Esophagus squamous epithelium (tissue), 4 donors: ENCODE measurements at regions not wholly inside any gene's neighbourhood (a gene's known extent, or its start where the extent isn't known, plus 50 kb on each side); places are given as distances from the start of the nearest gene placed in this dataset.

Experiments used
- POLR2A ChIP-seq, 4 donors: fragments of 450-650 bp; IDR thresholded peaks; one replicate each; pipeline ENCODE4 v1.6.1; 2017; ENCODE audit warnings: antibody characterized with exemption in 4 of 4, mild to moderate bottlenecking in 4 of 4, moderate library complexity in 3 of 4
- TF ChIP-seq, protein P1 (sequence below), 6 experiments: fragments of 450-650 bp in 4 of 6; fragments of 200-600 bp in 2 of 6; sonication (generic) in 2 of 6; IDR thresholded peaks; one replicate each; pipeline ENCODE4 v1.5.1; 2016 to 2019; ENCODE audit warnings: antibody characterized with exemption in 6 of 6, mild to moderate bottlenecking in 4 of 6, moderate library complexity in 4 of 6

DNA sequence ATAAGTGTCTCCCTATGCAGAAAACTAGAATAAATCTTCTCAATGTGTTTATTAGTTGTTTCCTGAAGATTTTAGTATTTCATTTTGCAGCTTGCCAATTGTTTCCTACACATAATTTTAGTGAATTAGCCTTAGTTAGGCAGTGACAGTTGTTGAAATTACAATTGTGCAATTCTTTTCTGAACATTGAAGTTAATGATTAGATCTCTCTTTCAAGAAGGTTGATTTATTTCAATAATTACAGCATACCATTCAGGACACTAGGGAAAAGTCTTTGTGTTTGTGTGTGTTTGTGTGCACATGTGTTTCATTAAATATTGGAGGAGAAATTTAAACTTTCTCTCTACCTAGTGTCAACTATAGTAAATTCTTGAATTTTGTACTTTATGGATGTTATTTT is 199.6 kb upstream of the MPDZ start:
- no peak for TF ChIP-seq POLR2A (IDR thresholded peaks at IDR 0.05)
- TF ChIP-seq, protein P1, sequence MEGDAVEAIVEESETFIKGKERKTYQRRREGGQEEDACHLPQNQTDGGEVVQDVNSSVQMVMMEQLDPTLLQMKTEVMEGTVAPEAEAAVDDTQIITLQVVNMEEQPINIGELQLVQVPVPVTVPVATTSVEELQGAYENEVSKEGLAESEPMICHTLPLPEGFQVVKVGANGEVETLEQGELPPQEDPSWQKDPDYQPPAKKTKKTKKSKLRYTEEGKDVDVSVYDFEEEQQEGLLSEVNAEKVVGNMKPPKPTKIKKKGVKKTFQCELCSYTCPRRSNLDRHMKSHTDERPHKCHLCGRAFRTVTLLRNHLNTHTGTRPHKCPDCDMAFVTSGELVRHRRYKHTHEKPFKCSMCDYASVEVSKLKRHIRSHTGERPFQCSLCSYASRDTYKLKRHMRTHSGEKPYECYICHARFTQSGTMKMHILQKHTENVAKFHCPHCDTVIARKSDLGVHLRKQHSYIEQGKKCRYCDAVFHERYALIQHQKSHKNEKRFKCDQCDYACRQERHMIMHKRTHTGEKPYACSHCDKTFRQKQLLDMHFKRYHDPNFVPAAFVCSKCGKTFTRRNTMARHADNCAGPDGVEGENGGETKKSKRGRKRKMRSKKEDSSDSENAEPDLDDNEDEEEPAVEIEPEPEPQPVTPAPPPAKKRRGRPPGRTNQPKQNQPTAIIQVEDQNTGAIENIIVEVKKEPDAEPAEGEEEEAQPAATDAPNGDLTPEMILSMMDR (IDR thresholded peaks at IDR 0.05), result no peak
